ENCODE measurements at regions not wholly inside any gene's neighbourhood (a gene's known extent, or its start where the extent isn't known, plus 50 kb on each side); places are given as distances from the start of the nearest gene placed in this dataset.

DNA sequence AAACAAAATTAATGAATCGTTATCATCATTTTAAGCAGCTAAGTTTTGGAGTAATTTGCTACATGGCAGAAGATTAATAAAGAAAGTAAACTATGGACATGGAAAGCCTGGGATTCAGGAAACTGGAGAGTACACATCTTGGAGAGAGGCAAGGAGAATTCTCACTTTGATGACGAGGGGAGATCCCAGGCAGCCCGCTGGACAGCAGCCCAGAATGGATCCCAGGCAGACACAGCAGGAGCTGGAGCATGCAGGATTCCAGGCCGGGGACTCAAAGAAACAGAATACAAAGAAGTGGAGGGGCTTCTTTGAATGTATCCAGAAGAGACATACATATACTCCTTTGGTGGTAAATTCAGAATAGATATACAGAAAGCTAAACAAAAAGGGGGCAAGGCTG is 118.0 kb upstream of the ATP6AP2 start:
- Histone ChIP-seq H3K4me3 (no peak overlapping the region), H3K36me3 (no peaks in the 10 kb centered on the region), H3K27me3 (no peaks in the 10 kb centered on the region), H3K4me1 (peaks cover 0 to 2% (median 0%) of the 10 kb centered on the region in 4 donors), H3K9me3 (no peaks in the 10 kb centered on the region), H3K27ac (no peak overlapping the region)
- TF ChIP-seq, protein P1, sequence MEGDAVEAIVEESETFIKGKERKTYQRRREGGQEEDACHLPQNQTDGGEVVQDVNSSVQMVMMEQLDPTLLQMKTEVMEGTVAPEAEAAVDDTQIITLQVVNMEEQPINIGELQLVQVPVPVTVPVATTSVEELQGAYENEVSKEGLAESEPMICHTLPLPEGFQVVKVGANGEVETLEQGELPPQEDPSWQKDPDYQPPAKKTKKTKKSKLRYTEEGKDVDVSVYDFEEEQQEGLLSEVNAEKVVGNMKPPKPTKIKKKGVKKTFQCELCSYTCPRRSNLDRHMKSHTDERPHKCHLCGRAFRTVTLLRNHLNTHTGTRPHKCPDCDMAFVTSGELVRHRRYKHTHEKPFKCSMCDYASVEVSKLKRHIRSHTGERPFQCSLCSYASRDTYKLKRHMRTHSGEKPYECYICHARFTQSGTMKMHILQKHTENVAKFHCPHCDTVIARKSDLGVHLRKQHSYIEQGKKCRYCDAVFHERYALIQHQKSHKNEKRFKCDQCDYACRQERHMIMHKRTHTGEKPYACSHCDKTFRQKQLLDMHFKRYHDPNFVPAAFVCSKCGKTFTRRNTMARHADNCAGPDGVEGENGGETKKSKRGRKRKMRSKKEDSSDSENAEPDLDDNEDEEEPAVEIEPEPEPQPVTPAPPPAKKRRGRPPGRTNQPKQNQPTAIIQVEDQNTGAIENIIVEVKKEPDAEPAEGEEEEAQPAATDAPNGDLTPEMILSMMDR (IDR thresholded peaks at IDR 0.05) = no peak
- no peak for TF ChIP-seq EP300 (IDR thresholded peaks at IDR 0.05; ENCODE audit: low read depth)
- no peak for TF ChIP-seq POLR2AphosphoS5 (IDR thresholded peaks at IDR 0.05)
- TF ChIP-seq POLR2A (IDR thresholded peaks at IDR 0.05) = no peak
- intact Hi-C loops (cut with DNase I; ENCODE audit: low total_unique reads) = no loop called here
- WGBS, 2 donors (ENCODE audit: low coverage in 1 of 2) = 64 to 100% methylated on average over 1 to 4 of the region's 4 CpGs
- in situ Hi-C loops (cut with MboI; ENCODE audit: low pct_ligation_motif_present in 1 of 4, low pct_unique_long_range_greater_than_20kb in 1 of 4, low sequenced_read_pairs in 3 of 4) = no loop called here
- no peak for DNase-seq

DNA sequence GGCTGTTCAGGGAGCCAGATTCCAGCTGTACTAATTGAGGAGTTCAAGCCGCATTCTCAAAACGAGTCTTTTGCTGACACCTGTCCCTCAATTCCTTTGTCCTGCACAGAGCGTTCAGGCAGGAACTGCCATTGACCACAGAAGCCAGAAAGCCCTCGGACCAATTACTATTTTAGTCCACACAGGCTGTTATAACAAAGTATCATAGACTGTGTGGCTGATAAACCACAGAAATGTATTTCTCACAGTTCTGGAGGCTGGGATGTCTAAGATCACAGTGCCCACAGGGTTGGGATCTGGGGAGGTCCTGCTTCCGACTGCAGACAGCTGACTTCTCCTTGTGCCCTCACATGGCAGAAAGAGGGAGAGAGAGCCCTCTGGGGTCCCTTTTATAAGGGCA is 119.8 kb upstream of the ATP6AP2 start:
- TF ChIP-seq, protein P1 (IDR thresholded peaks at IDR 0.05) = no peak
- TF ChIP-seq POLR2AphosphoS5 (IDR thresholded peaks at IDR 0.05) (no peak), POLR2A (IDR thresholded peaks at IDR 0.05) (no peak), EP300 (IDR thresholded peaks at IDR 0.05; ENCODE audit: low read depth) (no peak)
- intact Hi-C loops (cut with DNase I; ENCODE audit: low total_unique reads) = no loop called here
- whole genome bisulfite sequencing, 2 donors (ENCODE audit: low coverage in 1 of 2) = 57% methylated on average over 5 of the region's 5 CpGs; no CpG with 5 or more reads in 1 of the 2 donors
- no peak overlapping the region for H3K4me3 ChIP-seq
- no peaks in the 10 kb centered on the region for H3K4me1 ChIP-seq
- in situ Hi-C loops (cut with MboI; ENCODE audit: low pct_ligation_motif_present in 1 of 4, low pct_unique_long_range_greater_than_20kb in 1 of 4, low sequenced_read_pairs in 3 of 4) = no loop called here
- DNase-seq = no peak
- H3K27ac ChIP-seq = no peak overlapping the region
- H3K36me3 ChIP-seq = no peaks in the 10 kb centered on the region
- no peaks in the 10 kb centered on the region for H3K9me3 ChIP-seq
- no peaks in the 10 kb centered on the region for H3K27me3 ChIP-seq

DNA sequence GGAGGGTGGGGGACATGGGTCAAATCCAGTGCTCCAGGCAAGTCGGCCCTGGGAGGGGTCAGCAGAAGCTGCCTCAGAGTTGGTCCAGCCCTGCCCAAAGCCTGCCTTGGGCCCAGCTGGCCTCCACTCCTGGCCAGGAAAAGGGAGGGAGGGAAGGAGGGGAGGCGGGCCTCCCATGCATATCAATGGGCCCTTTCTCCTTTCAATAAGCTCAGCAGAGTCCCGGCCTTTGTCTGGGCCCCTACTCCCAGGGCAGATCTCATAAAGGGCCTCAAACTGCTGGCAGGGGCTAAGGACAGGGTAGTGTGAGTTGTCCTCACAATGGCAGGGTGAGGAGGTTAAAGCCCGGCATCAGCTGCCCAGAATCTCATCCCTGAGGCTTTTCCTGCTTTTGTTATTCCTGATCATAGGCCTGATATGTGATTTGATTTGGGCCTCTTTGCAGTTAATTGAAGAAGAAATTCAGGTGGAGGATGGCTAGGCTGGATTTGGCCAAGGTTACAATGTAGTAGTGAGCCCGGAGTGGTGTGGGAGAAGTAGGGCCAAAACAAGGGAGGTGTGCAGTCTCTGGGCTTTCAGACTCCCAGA is 121.1 kb upstream of the ATP6AP2 start:
- Histone ChIP-seq H3K4me1 (no peaks in the 10 kb centered on the region), H3K27ac (no peak overlapping the region), H3K36me3 (no peaks in the 10 kb centered on the region), H3K4me3 (no peak overlapping the region), H3K27me3 (no peaks in the 10 kb centered on the region), H3K9me3 (no peaks in the 10 kb centered on the region)
- in situ Hi-C loops (cut with MboI; ENCODE audit: low pct_ligation_motif_present in 1 of 4, low pct_unique_long_range_greater_than_20kb in 1 of 4, low sequenced_read_pairs in 3 of 4) (no loop called here), intact Hi-C loops (cut with DNase I; ENCODE audit: low total_unique reads) (no loop called here)
- WGBS, 2 donors (ENCODE audit: low coverage in 1 of 2) = 67 to 80% methylated on average over 1 to 5 of the region's 5 CpGs
- no peak for DNase-seq
- TF ChIP-seq EP300 (IDR thresholded peaks at IDR 0.05; ENCODE audit: low read depth) = no peak
- TF ChIP-seq, protein P1 (IDR thresholded peaks at IDR 0.05) = no peak
- no peak for TF ChIP-seq POLR2A (IDR thresholded peaks at IDR 0.05)
- no peak for TF ChIP-seq POLR2AphosphoS5 (IDR thresholded peaks at IDR 0.05)

DNA sequence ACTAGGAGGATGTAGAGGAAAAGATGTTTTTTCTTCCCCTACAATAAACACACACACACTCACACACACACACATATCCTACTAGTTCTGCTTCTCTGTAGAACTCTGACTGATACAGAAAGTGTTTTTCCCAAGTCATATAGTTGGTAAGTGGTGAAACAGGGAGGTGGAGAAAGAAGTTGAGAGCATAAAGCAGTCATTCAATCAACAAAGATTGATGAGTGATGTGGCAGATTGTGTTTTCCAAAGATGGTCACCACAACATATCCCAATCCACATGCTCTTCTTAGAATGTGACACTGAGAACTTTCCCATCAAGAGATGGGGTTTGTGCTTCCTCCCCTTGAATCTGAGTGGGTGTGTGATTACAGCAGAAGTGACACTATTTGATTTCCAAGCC is 123.4 kb upstream of the ATP6AP2 start:
- in situ Hi-C loops (cut with MboI; ENCODE audit: low pct_ligation_motif_present in 1 of 4, low pct_unique_long_range_greater_than_20kb in 1 of 4, low sequenced_read_pairs in 3 of 4) = no loop called here
- TF ChIP-seq POLR2A (IDR thresholded peaks at IDR 0.05) = no peak
- Histone ChIP-seq H3K27ac (no peak overlapping the region), H3K36me3 (no peaks in the 10 kb centered on the region), H3K27me3 (no peaks in the 10 kb centered on the region), H3K4me3 (no peak overlapping the region), H3K4me1 (no peaks in the 10 kb centered on the region), H3K9me3 (no peaks in the 10 kb centered on the region)
- intact Hi-C loops (cut with DNase I; ENCODE audit: low total_unique reads) = no loop called here
- DNase-seq = no peak

DNA sequence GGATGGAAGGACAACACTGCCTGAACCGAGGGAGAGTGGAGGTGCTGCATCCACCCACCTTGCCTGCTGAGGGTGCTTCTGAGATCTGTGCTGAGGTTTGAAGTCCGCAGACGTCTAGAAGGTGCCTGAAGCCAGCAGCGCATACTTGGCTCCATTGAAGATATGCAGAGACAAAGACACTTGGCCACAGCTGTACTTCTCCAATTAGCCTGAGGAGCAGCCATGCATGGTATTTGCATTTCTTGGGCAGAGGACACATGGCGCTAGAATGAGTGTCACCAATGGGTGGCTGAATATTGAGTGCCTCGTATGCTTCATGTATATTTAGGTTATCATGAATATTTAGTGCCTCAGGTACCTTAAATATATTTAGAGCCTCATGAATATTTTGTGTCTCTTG is 128.7 kb upstream of the ATP6AP2 start:
- in situ Hi-C loops (cut with MboI; ENCODE audit: low pct_ligation_motif_present in 1 of 4, low pct_unique_long_range_greater_than_20kb in 1 of 4, low sequenced_read_pairs in 3 of 4) (no loop called here), intact Hi-C loops (cut with DNase I; ENCODE audit: low total_unique reads) (no loop called here)
- TF ChIP-seq, protein P1 (IDR thresholded peaks at IDR 0.05) = no peak
- TF ChIP-seq POLR2AphosphoS5 (IDR thresholded peaks at IDR 0.05) (no peak), EP300 (IDR thresholded peaks at IDR 0.05; ENCODE audit: low read depth) (no peak), POLR2A (IDR thresholded peaks at IDR 0.05) (no peak)
- H3K4me1 ChIP-seq = peaks cover 0 to 2% (median 0%) of the 10 kb centered on the region in 4 donors
- WGBS, 2 donors (ENCODE audit: low coverage in 1 of 2) = 83% methylated on average over 6 of the region's 6 CpGs; no CpG with 5 or more reads in 1 of the 2 donors
- H3K36me3 ChIP-seq = no peaks in the 10 kb centered on the region
- H3K27ac ChIP-seq = no peak overlapping the region
- H3K4me3 ChIP-seq = no peak overlapping the region
- H3K9me3 ChIP-seq = no peaks in the 10 kb centered on the region
- H3K27me3 ChIP-seq = no peaks in the 10 kb centered on the region
- no peak for DNase-seq

All from transverse colon (tissue), 4 donors.